GM12891 (cell line): ENCODE measurements at regions not wholly inside any gene's neighbourhood (a gene's known extent, or its start where the extent isn't known, plus 50 kb on each side); places are given as distances from the start of the nearest gene placed in this dataset.

Source experiments
- PAX5 ChIP-seq: IDR thresholded peaks from 2 replicates; pipeline ENCODE4 v1.6.1; 2011; ENCODE audit warnings: low read length, moderate library complexity, mild to moderate bottlenecking; ENCODE audit not compliant: insufficient read depth, severe bottlenecking
- POLR2A ChIP-seq: IDR thresholded peaks from 2 replicates; pipeline ENCODE4 v1.6.1; 2011; ENCODE audit warnings: low read depth, low read length, control low read depth
- POLR2AphosphoS5 ChIP-seq: IDR thresholded peaks from 2 replicates; pipeline ENCODE4 v1.6.1; 2011; ENCODE audit warnings: low read depth, low read length, control low read depth
- POU2F2 ChIP-seq: IDR thresholded peaks from 2 replicates; pipeline ENCODE4 v1.6.1; 2011; ENCODE audit warnings: low read depth, mild to moderate bottlenecking, control low read depth, low read length, moderate library complexity
- SPI1 ChIP-seq: IDR thresholded peaks from 2 replicates; pipeline ENCODE4 v1.6.1; 2011; ENCODE audit warnings: low read depth, low read length, control low read depth
- TAF1 ChIP-seq: IDR thresholded peaks from 2 replicates; pipeline ENCODE4 v1.6.1; 2011; ENCODE audit warnings: low read depth, low read length, control low read depth

DNA sequence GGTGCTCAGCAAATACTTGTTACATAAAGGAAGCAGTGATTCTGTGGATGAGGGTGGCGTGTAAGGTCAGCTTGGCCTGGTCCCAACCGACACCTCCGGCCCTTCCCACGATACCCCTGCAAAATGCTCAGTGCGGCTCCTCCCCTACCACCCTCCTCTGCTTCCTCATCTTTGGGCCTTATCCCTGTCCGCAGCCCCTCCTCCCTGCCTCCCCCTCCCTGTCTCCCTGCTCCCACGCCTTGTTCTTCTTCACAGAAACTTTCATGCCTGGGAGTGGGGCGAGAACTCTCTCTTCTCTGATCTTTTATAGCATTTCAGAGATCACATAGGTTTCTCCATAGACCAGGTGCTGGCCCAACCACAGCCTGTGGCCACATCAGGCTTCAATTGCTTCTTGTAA, 75.0 kb upstream of the ATP2B2 start:
- TF ChIP-seq POLR2A (no peak), POLR2AphosphoS5 (no peak), POU2F2 (no peak), TAF1 (no peak), SPI1 (no peak), PAX5 (no peak)
